IMR-90 (cell line): ENCODE measurements at regions not wholly inside any gene's neighbourhood (a gene's known extent, or its start where the extent isn't known, plus 50 kb on each side); places are given as distances from the start of the nearest gene placed in this dataset.
A peak's percentile ranks its signal among the peaks of the same experiment; 100 is the strongest.

ENCODE experiments used
- ATAC-seq: fragments of 200-7000 bp; cut with Tn5 transposase; 2 replicates; pipeline ENCODE4 v1.9.1; 2020; ENCODE audit warnings: low read depth, mild to moderate bottlenecking, moderate library complexity
- BruUV-seq: library from RNA; stranded (reverse); fragments of 400-500 nt; replicated peaks from 2 replicates; lab custom pipeline; 2021; lab: Mats Ljungman, UMichigan
- CTCF ChIA-PET: fragments of 300-600 bp; formaldehyde crosslinking; extraction: SDS; loops from one replicate; lab custom pipeline; 2021; ENCODE audit warnings: antibody characterized with exemption; lab: Yijun Ruan, JAX
- POLR2A ChIA-PET: fragments of 300-600 bp; sonication (Branson Sonifier 250); formaldehyde crosslinking; loops from one replicate; lab custom pipeline; 2022; ENCODE audit warnings: antibody characterized with exemption; ENCODE audit not compliant: unreplicated experiment; lab: Charles Lee
- DNase-seq: peaks from one replicate; pipeline ENCODE4 v3.0.0; 2013
- H2AFZ ChIP-seq: replicated peaks from 2 replicates; pipeline ENCODE3; 2013; ENCODE audit warnings: low read length, mild to moderate bottlenecking; ENCODE audit not compliant: poor library complexity
- H2AK5ac ChIP-seq: 2 replicates; pipeline ENCODE4 v1.6.1; 2013; ENCODE audit warnings: low read depth, low read length, inconsistent platforms
- H2AK9ac ChIP-seq: replicated peaks from 2 replicates; pipeline ENCODE3; 2013; ENCODE audit warnings: mild to moderate bottlenecking, low read depth, low read length, moderate library complexity; ENCODE audit not compliant: poor library complexity
- H2BK120ac ChIP-seq: 2 replicates; pipeline ENCODE4 v1.6.1; 2013; ENCODE audit warnings: low read depth, low read length, inconsistent platforms
- H2BK15ac ChIP-seq: 3 replicates; pipeline ENCODE4 v1.6.1; 2013; ENCODE audit warnings: low read depth, low read length, inconsistent platforms
- H2BK20ac ChIP-seq: 2 replicates; pipeline ENCODE4 v1.6.1; 2013; ENCODE audit warnings: low read depth, mild to moderate bottlenecking, inconsistent platforms, low read length, moderate library complexity
- H2BK5ac ChIP-seq: 2 replicates; pipeline ENCODE4 v1.6.1; 2013; ENCODE audit warnings: mild to moderate bottlenecking, low read depth, low read length, inconsistent platforms; ENCODE audit not compliant: poor library complexity, severe bottlenecking
- H3K14ac ChIP-seq: replicated peaks from 2 replicates; pipeline ENCODE4 v1.6.1; 2013; ENCODE audit warnings: low read depth, low read length, inconsistent platforms
- H3K18ac ChIP-seq: 2 replicates; pipeline ENCODE4 v1.6.1; 2013; ENCODE audit warnings: low read depth, low read length, control low read depth
- H3K23ac ChIP-seq: 2 replicates; pipeline ENCODE4 v1.6.1; 2013; ENCODE audit warnings: low read depth, low read length, inconsistent platforms
- H3K27ac ChIP-seq: 2 replicates; pipeline ENCODE4 v1.5.1; 2013; ENCODE audit warnings: mild to moderate bottlenecking, control low read depth, low read length; ENCODE audit not compliant: insufficient read depth
- H3K27me3 ChIP-seq: 2 replicates; pipeline ENCODE4 v1.6.1; 2013; ENCODE audit warnings: low read length; ENCODE audit not compliant: control insufficient read depth, insufficient read depth
- H3K36me3 ChIP-seq: 2 replicates; pipeline ENCODE4 v1.6.1; 2013; ENCODE audit warnings: low read length, mixed read lengths; ENCODE audit not compliant: control insufficient read depth, insufficient read depth
- H3K4ac ChIP-seq: 2 replicates; pipeline ENCODE4 v1.6.1; 2013; ENCODE audit warnings: low read depth, low read length, inconsistent platforms
- H3K4me1 ChIP-seq: 2 replicates; pipeline ENCODE4 v1.6.1; 2013; ENCODE audit warnings: low read length, mixed read lengths; ENCODE audit not compliant: control insufficient read depth, insufficient read depth
- H3K4me2 ChIP-seq: 2 replicates; pipeline ENCODE4 v1.6.1; 2013; ENCODE audit warnings: low read depth, mild to moderate bottlenecking, control low read depth, low read length, moderate library complexity
- H3K4me3 ChIP-seq: 2 replicates; pipeline ENCODE4 v1.5.1; 2013; ENCODE audit warnings: low read depth, mild to moderate bottlenecking, control low read depth, low read length, moderate library complexity; ENCODE audit not compliant: insufficient read depth
- H3K56ac ChIP-seq: 2 replicates; pipeline ENCODE4 v1.6.1; 2013; ENCODE audit warnings: low read length, inconsistent platforms; ENCODE audit not compliant: insufficient read depth; ENCODE audit errors: extremely low read depth
- H3K79me1 ChIP-seq, 2 experiments: 2 replicates each; pipeline ENCODE4 v1.6.1; 2013; ENCODE audit warnings: low read length in 2 of 2, inconsistent platforms in 1 of 2, low read depth in 1 of 2
- H3K9ac ChIP-seq: 2 replicates; pipeline ENCODE4 v1.6.1; 2013; ENCODE audit warnings: low read depth, low read length, control low read depth
- H3K9me1 ChIP-seq: 2 replicates; pipeline ENCODE4 v1.6.1; 2013; ENCODE audit warnings: low read length, inconsistent platforms; ENCODE audit not compliant: insufficient read depth
- H3K9me3 ChIP-seq: 2 replicates; pipeline ENCODE4 v1.6.1; 2013; ENCODE audit warnings: low read length; ENCODE audit not compliant: control insufficient read depth, insufficient read depth
- H4K20me1 ChIP-seq: 2 replicates; pipeline ENCODE4 v1.6.1; 2013; ENCODE audit warnings: low read length, inconsistent platforms; ENCODE audit not compliant: insufficient read depth
- H4K5ac ChIP-seq: 2 replicates; pipeline ENCODE4 v1.6.1; 2013; ENCODE audit warnings: mild to moderate bottlenecking, low read depth, low read length, control low read depth
- H4K8ac ChIP-seq, 2 experiments: 2 replicates each; pipeline ENCODE4 v1.6.1; 2013; ENCODE audit warnings: low read depth in 2 of 2, low read length in 2 of 2, control low read depth in 1 of 2, inconsistent platforms in 1 of 2
- H4K91ac ChIP-seq: 2 replicates; pipeline ENCODE4 v1.6.1; 2013; ENCODE audit warnings: low read depth, low read length, inconsistent platforms; ENCODE audit not compliant: insufficient read depth
- MAFK ChIP-seq: IDR thresholded peaks from 2 replicates; pipeline ENCODE4 v1.6.1; 2012; ENCODE audit warnings: low read depth, low read length, improper control_type of control experiment
- MAZ ChIP-seq: IDR thresholded peaks from 2 replicates; pipeline ENCODE4 v1.6.1; 2012; ENCODE audit warnings: low read depth, mild to moderate bottlenecking, low read length, improper control_type of control experiment, moderate library complexity, borderline replicate concordance
- dilution Hi-C: fragments of 300-500 bp; cut with HindIII; formaldehyde crosslinking; loops from one replicate; pipeline ENCODE4 v1.14.3; 2018; ENCODE audit warnings: low sequenced_read_pairs; ENCODE audit not compliant: unreplicated experiment
- in situ Hi-C: fragments of 300-500 bp; cut with MboI; formaldehyde crosslinking; loops from 3 replicates; pipeline ENCODE4 v1.14.3; 2019; ENCODE audit warnings: low sequenced_read_pairs, inconsistent platforms, mixed read lengths
- intact Hi-C: fragments of 100-400 bp; cut with micrococcal nuclease; formaldehyde crosslinking; loops from 2 replicates; pipeline ENCODE4 v1.10.0; 2022

- no peak overlapping the region for H4K5ac ChIP-seq
- H2AK9ac ChIP-seq: no peak overlapping the region
- H3K9me3 ChIP-seq: no peaks in the 10 kb centered on the region
- no peak overlapping the region for H2BK15ac ChIP-seq
- H3K79me1 ChIP-seq: no peaks in the 10 kb centered on the region
- no peak overlapping the region for H3K14ac ChIP-seq
- CTCF ChIA-PET: interaction anchor here (0.6 kb wide), 1 partner anchor 49 kb away, joined by 5 read pairs; no protein-coding TSS in a partner anchor
- DNase-seq (no peak), ATAC-seq (no peak)
- H4K20me1 ChIP-seq: no peaks in the 10 kb centered on the region
- BruUV-seq: no TSS peak
- no peak overlapping the region for H3K4me3 ChIP-seq
- in situ Hi-C loops (loop anchor here (5.0 to 25.0 kb wide), 4 partner anchors 344 to 1156 kb away; no protein-coding TSS in a partner anchor), intact Hi-C loops (loop anchor here (10.0 kb wide), 1 partner anchor 404 kb away; no protein-coding TSS in a partner anchor), dilution Hi-C loops (no loop called here)
- H2AK5ac ChIP-seq: no peak overlapping the region
- H3K27me3 ChIP-seq: peaks cover 19% of the 10 kb centered on the region
- no peak overlapping the region for H3K18ac ChIP-seq
- H3K4me2 ChIP-seq: no peak overlapping the region
- no peak overlapping the region for H4K8ac ChIP-seq
- H3K4me1 ChIP-seq: no peaks in the 10 kb centered on the region
- no peak overlapping the region for H3K27ac ChIP-seq
- H3K4ac ChIP-seq: no peak overlapping the region
- H3K56ac ChIP-seq: no peak overlapping the region
- no peaks in the 10 kb centered on the region for H3K36me3 ChIP-seq
- POLR2A ChIA-PET: no interaction called here
- no peak overlapping the region for H4K91ac ChIP-seq
- no peak overlapping the region for H3K9ac ChIP-seq
- no peak overlapping the region for H2AFZ ChIP-seq
- no peak overlapping the region for H2BK5ac ChIP-seq
- no peak overlapping the region for H3K23ac ChIP-seq
- H2BK120ac ChIP-seq: no peak overlapping the region
- no peak overlapping the region for H2BK20ac ChIP-seq
- no peaks in the 10 kb centered on the region for H3K9me1 ChIP-seq
- no peak for TF ChIP-seq MAZ
- peak; percentile 69 for TF ChIP-seq MAFK
Measured at GRCh38 chr5:174318578-174318977, 273.1 kb downstream of the NSG2 start.
